ENCODE measurements at regions not wholly inside any gene's neighbourhood (a gene's known extent, or its start where the extent isn't known, plus 50 kb on each side); places are given as distances from the start of the nearest gene placed in this dataset.

DNA sequence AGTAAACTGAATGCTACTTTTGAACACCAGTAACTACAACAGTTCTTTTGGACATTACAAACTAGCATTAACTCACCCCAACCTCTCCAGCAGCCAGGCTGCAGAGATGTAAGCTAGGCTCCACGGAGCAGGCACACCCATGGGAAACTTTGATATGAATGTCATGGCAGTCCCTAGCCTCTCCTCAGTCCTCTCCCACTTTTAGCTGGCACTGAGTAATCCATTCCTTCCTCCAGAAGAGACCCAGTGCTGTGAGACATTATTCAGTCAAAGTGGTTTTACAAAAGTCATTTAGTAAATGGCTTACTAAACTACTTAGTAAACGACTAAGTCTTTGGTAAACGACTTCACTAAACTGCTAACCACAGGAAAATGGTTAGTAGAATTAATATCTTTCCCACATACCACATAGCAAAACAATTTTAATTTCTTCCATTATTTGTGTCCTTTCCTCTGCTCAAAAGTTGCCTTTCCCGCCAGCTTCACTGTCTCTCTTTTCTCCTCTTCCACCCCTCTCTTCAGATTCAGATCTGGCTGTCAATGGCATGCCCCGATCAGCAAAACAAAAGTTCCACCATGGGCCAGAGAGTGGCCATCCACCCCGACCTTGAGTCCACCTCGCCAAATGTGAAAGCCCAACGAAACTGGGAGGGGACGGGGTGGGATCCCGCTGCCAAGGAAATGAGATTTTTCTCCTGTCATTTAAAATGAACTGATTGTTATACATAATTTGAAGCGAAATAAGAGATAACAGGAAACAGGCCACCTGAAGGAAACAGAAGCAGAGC lies 67.5 kb upstream of the TJP1 start:
- intact Hi-C loops (cut with DNase I): no loop called here
- Histone ChIP-seq H3K4me1 (peaks cover 0 to 47% (median 18%) of the 10 kb centered on the region in 4 donors), H3K27ac (peak overlapping the region in 2 of 4 donors; percentile 69 to 72), H3K4me3 (no peak overlapping the region), H3K36me3 (no peaks in the 10 kb centered on the region), H3K27me3 (no peaks in the 10 kb centered on the region), H3K9me3 (no peaks in the 10 kb centered on the region)
- DNase-seq: no peak
- TF ChIP-seq EP300 (IDR thresholded peaks at IDR 0.05) (no peak), POLR2A (IDR thresholded peaks at IDR 0.05) (no peak), POLR2AphosphoS5 (IDR thresholded peaks at IDR 0.05) (no peak)
- TF ChIP-seq, protein P1, sequence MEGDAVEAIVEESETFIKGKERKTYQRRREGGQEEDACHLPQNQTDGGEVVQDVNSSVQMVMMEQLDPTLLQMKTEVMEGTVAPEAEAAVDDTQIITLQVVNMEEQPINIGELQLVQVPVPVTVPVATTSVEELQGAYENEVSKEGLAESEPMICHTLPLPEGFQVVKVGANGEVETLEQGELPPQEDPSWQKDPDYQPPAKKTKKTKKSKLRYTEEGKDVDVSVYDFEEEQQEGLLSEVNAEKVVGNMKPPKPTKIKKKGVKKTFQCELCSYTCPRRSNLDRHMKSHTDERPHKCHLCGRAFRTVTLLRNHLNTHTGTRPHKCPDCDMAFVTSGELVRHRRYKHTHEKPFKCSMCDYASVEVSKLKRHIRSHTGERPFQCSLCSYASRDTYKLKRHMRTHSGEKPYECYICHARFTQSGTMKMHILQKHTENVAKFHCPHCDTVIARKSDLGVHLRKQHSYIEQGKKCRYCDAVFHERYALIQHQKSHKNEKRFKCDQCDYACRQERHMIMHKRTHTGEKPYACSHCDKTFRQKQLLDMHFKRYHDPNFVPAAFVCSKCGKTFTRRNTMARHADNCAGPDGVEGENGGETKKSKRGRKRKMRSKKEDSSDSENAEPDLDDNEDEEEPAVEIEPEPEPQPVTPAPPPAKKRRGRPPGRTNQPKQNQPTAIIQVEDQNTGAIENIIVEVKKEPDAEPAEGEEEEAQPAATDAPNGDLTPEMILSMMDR (IDR thresholded peaks at IDR 0.05): no peak
- WGBS, 2 donors: 61 to 69% methylated on average over 11 of the region's 11 CpGs

GRCh38 chr15:29888646-29889045 lies 66.4 kb upstream of the TJP1 start:
- H3K27me3 ChIP-seq: no peaks in the 10 kb centered on the region
- H3K4me3 ChIP-seq: no peak overlapping the region
- H3K4me1 ChIP-seq: peaks cover 0 to 58% (median 28%) of the 10 kb centered on the region in 4 donors
- TF ChIP-seq, protein P1 (IDR thresholded peaks at IDR 0.05): no peak
- peak in 1 of 4 donors; percentile 33 for TF ChIP-seq POLR2AphosphoS5 (IDR thresholded peaks at IDR 0.05)
- H3K9me3 ChIP-seq: no peaks in the 10 kb centered on the region
- peak overlapping the region in 3 of 4 donors; percentile 33 to 72 (median 69) for H3K27ac ChIP-seq
- H3K36me3 ChIP-seq: no peaks in the 10 kb centered on the region
- DNase-seq: no peak
- intact Hi-C loops (cut with DNase I): no loop called here
- WGBS, 2 donors: 63 to 78% methylated on average over 5 of the region's 5 CpGs

GRCh38 chr15:29887721-29888120 lies 65.5 kb upstream of the TJP1 start:
- Histone ChIP-seq H3K36me3 (no peaks in the 10 kb centered on the region), H3K27me3 (no peaks in the 10 kb centered on the region), H3K27ac (peak overlapping the region in 1 of 4 donors; percentile 8), H3K4me1 (peaks cover 0 to 67% (median 38%) of the 10 kb centered on the region in 4 donors), H3K9me3 (no peaks in the 10 kb centered on the region), H3K4me3 (no peak overlapping the region)
- TF ChIP-seq EP300 (IDR thresholded peaks at IDR 0.05) (no peak), POLR2A (IDR thresholded peaks at IDR 0.05) (no peak), POLR2AphosphoS5 (IDR thresholded peaks at IDR 0.05) (no peak)
- TF ChIP-seq, protein P1 (IDR thresholded peaks at IDR 0.05): no peak
- DNase-seq: no peak
- WGBS, 2 donors: 51 to 70% methylated on average over 2 of the region's 2 CpGs
- intact Hi-C loops (cut with DNase I): no loop called here

DNA sequence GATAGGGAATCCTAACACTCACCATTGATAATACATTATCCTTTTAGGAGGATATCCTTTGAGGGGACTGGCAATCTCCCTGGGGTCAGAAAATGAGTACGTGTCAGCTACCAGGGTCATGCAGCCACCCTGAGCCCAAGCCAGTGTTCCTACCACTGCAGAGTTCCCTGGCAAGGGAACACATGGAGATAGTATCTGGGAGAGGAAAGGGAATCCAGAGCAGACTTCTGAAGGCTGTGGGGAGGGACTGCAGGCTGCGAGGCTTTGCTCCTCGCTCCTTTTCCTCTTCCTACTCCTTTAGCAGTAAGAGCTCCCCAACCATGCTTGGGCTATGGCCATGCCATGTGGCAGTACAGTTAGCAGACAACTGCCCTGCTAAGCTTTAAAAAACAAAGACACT lies 62.9 kb upstream of the TJP1 start:
- DNase-seq: no peak
- intact Hi-C loops (cut with DNase I): no loop called here
- WGBS, 2 donors: 65 to 86% methylated on average over 3 of the region's 3 CpGs

More for the DNA sequence above, 62.9 kb upstream of the TJP1 start:
- no peak for TF ChIP-seq EP300 (IDR thresholded peaks at IDR 0.05)
- no peak for TF ChIP-seq POLR2A (IDR thresholded peaks at IDR 0.05)
- no peak for TF ChIP-seq POLR2AphosphoS5 (IDR thresholded peaks at IDR 0.05)
- TF ChIP-seq, protein P1 (IDR thresholded peaks at IDR 0.05): no peak
- Histone ChIP-seq H3K4me1 (peaks cover 0 to 70% (median 48%) of the 10 kb centered on the region in 4 donors), H3K36me3 (no peaks in the 10 kb centered on the region), H3K27me3 (no peaks in the 10 kb centered on the region), H3K27ac (peak overlapping the region in 3 of 4 donors; percentile 19 to 66 (median 62)), H3K4me3 (no peak overlapping the region), H3K9me3 (no peaks in the 10 kb centered on the region)

Measured in sigmoid colon (tissue), 6 donors.